T-cell (primary cell): ENCODE measurements at regions not wholly inside any gene's neighbourhood (a gene's known extent, or its start where the extent isn't known, plus 50 kb on each side); places are given as distances from the start of the nearest gene placed in this dataset.

ENCODE experiments used
- ATAC-seq, 4 experiments: fragments of 200-7000 bp in 3 of 4; fragments of 150-1000 bp in 1 of 4; cut with Tn5 transposase; replicated peaks in 1 of 4; 1 replicate in 3 of 4; 2 replicates in 1 of 4; pipeline ENCODE4 v1.10.0; 2021; ENCODE audit warnings: moderate library complexity in 3 of 4, mild to moderate bottlenecking in 2 of 4, moderate number of reproducible peaks in 1 of 4
- CTCF ChIA-PET, 2 donors: fragments of 300-600 bp; sonication (Branson Sonifier 250); formaldehyde crosslinking; loops; one replicate each; lab custom pipeline; 2022; ENCODE audit warnings: antibody characterized with exemption in 2 of 2; lab: Charles Lee
- POLR2A ChIA-PET, 2 donors: fragments of 300-600 bp; sonication (Branson Sonifier 250); formaldehyde crosslinking; loops; one replicate each; lab custom pipeline; 2022; ENCODE audit warnings: antibody characterized with exemption in 2 of 2; lab: Charles Lee
- DNase-seq, 35 experiments: peaks; one replicate each; pipeline versions ENCODE4 v3.0.0 to v3.0.0-alpha.2; 2013 to 2023
- H3K27ac ChIP-seq: one replicate; pipeline ENCODE4 v1.5.1; 2013; ENCODE audit warnings: low read length
- H3K27me3 ChIP-seq, 2 experiments: replicated peaks in 1 of 2; 1 replicate in 1 of 2; 2 replicates in 1 of 2; pipeline versions ENCODE4 v1.6.1 to v1.7.0; 2013; ENCODE audit warnings: low read length in 1 of 2, mixed read lengths in 1 of 2; ENCODE audit not compliant: control insufficient read depth in 2 of 2, insufficient read depth in 2 of 2; ENCODE audit errors: extremely low read depth in 1 of 2
- H3K36me3 ChIP-seq, 2 donors: 1 replicate in 1 of 2; 2 replicates in 1 of 2; pipeline versions ENCODE4 v1.6.1 to v1.7.0; 2013; ENCODE audit warnings: low read length in 1 of 2; ENCODE audit not compliant: control insufficient read depth in 2 of 2, insufficient read depth in 1 of 2; ENCODE audit errors: extremely low read depth in 1 of 2
- H3K4me1 ChIP-seq, 2 experiments: 1 replicate in 1 of 2; 2 replicates in 1 of 2; pipeline versions ENCODE4 v1.6.1 to v1.7.0; 2013; ENCODE audit warnings: low read length in 2 of 2, mixed read lengths in 1 of 2; ENCODE audit not compliant: insufficient read depth in 2 of 2, control insufficient read depth in 1 of 2; ENCODE audit errors: extremely low read depth in 1 of 2
- H3K4me3 ChIP-seq, 2 donors: 1 replicate in 1 of 2; 2 replicates in 1 of 2; pipeline versions ENCODE4 v1.5.1 to v1.7.0; 2013; ENCODE audit warnings: mild to moderate bottlenecking in 2 of 2, low read length in 1 of 2, moderate library complexity in 1 of 2; ENCODE audit not compliant: control insufficient read depth in 1 of 2; ENCODE audit errors: extremely low read depth in 1 of 2
- H3K9me3 ChIP-seq: 2 replicates; pipeline ENCODE4 v1.7.0; 2013
- H3K27ac Mint-ChIP-seq, 2 donors: one replicate each; pipeline ENCODE4 v1.8.0; 2020 to 2021; ENCODE audit warnings: mild to moderate bottlenecking in 2 of 2, mixed read lengths in 2 of 2
- H3K27me3 Mint-ChIP-seq, 2 donors: one replicate each; pipeline ENCODE4 v1.8.0; 2021 to 2022; ENCODE audit warnings: mixed read lengths in 2 of 2
- H3K36me3 Mint-ChIP-seq: one replicate; pipeline ENCODE4 v1.8.0; 2021; ENCODE audit warnings: mixed read lengths
- H3K4me1 Mint-ChIP-seq, 3 donors: one replicate each; pipeline ENCODE4 v1.8.0; 2020 to 2022; ENCODE audit warnings: mixed read lengths in 3 of 3, mild to moderate bottlenecking in 1 of 3
- H3K4me3 Mint-ChIP-seq, 3 donors: one replicate each; pipeline ENCODE4 v1.8.0; 2020 to 2022; ENCODE audit warnings: mild to moderate bottlenecking in 3 of 3, mixed read lengths in 3 of 3, moderate library complexity in 3 of 3
- H3K9me3 Mint-ChIP-seq, 3 donors: one replicate each; pipeline ENCODE4 v1.8.0; 2020 to 2022; ENCODE audit warnings: mixed read lengths in 3 of 3
- WGBS: methylation state at CpG from one replicate; pipeline ENCODE4 v1.1.5; 2013; ENCODE audit warnings: missing lambda C conversion rate; ENCODE audit not compliant: insufficient coverage; 5-methylcytosine and 5-hydroxymethylcytosine counted together

DNA sequence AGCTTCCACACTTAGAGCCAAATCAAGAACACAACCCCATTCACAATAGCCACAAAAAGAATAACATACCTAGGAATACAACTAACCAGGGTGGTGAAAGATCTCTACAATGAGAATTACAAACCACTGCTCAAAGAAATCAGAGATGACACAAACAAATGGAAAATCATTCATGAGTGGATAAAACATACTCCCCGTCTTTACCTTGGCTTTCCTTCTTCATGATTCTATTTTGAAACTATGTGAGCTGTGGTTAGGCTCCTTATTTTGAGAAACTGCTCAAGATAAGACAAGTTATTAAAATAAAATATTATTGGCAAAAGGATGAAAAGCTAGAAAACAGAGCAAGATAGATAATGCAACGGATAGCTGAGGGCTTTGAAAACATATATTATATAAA, 598.1 kb upstream of the FAT1 start:
- ChIA-PET POLR2A (interaction anchor here in 1 of 2 donors (0.6 kb wide), 1 partner anchor 436 kb away, joined by 5 read pairs; no protein-coding TSS in a partner anchor), CTCF (no interaction called here)
- Histone ChIP-seq H3K4me1 (no peaks in the 10 kb centered on the region), H3K9me3 (peaks cover 3% of the 10 kb centered on the region), H3K27ac (no peak overlapping the region), H3K36me3 (no peaks in the 10 kb centered on the region), H3K27me3 (peaks cover 0 to 2% of the 10 kb centered on the region in 2 experiments), H3K4me3 (no peak overlapping the region)
- WGBS: no CpG with 5 or more reads among the region's 2 CpGs
- Mint-ChIP-seq H3K4me1 (no peaks in the 10 kb centered on the region), H3K27me3 (no peaks in the 10 kb centered on the region), H3K27ac (no peak overlapping the region), H3K9me3 (peaks cover 13 to 26% (median 17%) of the 10 kb centered on the region in 3 donors), H3K4me3 (no peak overlapping the region), H3K36me3 (no peaks in the 10 kb centered on the region)
- DNase-seq (no peak), ATAC-seq (no peak)

- Histone ChIP-seq H3K27me3 (no peaks in the 10 kb centered on the region), H3K9me3 (no peaks in the 10 kb centered on the region), H3K4me1 (no peaks in the 10 kb centered on the region), H3K4me3 (no peak overlapping the region), H3K27ac (no peak overlapping the region), H3K36me3 (no peaks in the 10 kb centered on the region)
- H3K4me3 Mint-ChIP-seq: no peak overlapping the region
- 71% methylated on average over 2 of the region's 7 CpGs for WGBS
- H3K36me3 Mint-ChIP-seq: no peaks in the 10 kb centered on the region
- H3K4me1 Mint-ChIP-seq: no peaks in the 10 kb centered on the region
- CTCF ChIA-PET: no interaction called here
- H3K27ac Mint-ChIP-seq: no peak overlapping the region
- ATAC-seq (no peak), DNase-seq (no peak)
- POLR2A ChIA-PET: no interaction called here
- peaks cover 15 to 25% (median 16%) of the 10 kb centered on the region in 3 donors for H3K9me3 Mint-ChIP-seq
- H3K27me3 Mint-ChIP-seq: no peaks in the 10 kb centered on the region
Measured at GRCh38 chr4:187332141-187332540, 608.5 kb upstream of the FAT1 start.

GRCh38 chr4:187333151-187333550, 609.5 kb upstream of the FAT1 start:
- Mint-ChIP-seq H3K9me3 (peaks cover 15 to 22% (median 16%) of the 10 kb centered on the region in 3 donors), H3K27ac (no peak overlapping the region), H3K4me3 (no peak overlapping the region), H3K4me1 (no peaks in the 10 kb centered on the region), H3K36me3 (no peaks in the 10 kb centered on the region), H3K27me3 (no peaks in the 10 kb centered on the region)
- ChIA-PET POLR2A (no interaction called here), CTCF (no interaction called here)
- Histone ChIP-seq H3K9me3 (no peaks in the 10 kb centered on the region), H3K27ac (no peak overlapping the region), H3K4me3 (no peak overlapping the region), H3K27me3 (no peaks in the 10 kb centered on the region), H3K36me3 (no peaks in the 10 kb centered on the region), H3K4me1 (no peaks in the 10 kb centered on the region)
- no peak for DNase-seq
- 88% methylated on average over 3 of the region's 4 CpGs for WGBS
- no peak for ATAC-seq

- Mint-ChIP-seq H3K27me3 (no peaks in the 10 kb centered on the region), H3K36me3 (no peaks in the 10 kb centered on the region), H3K4me1 (no peaks in the 10 kb centered on the region), H3K27ac (no peak overlapping the region), H3K9me3 (peaks cover 20 to 22% (median 22%) of the 10 kb centered on the region in 3 donors), H3K4me3 (no peak overlapping the region)
- H3K9me3 ChIP-seq: peaks cover 2% of the 10 kb centered on the region
- H3K27me3 ChIP-seq: no peaks in the 10 kb centered on the region
- ATAC-seq: no peak
- DNase-seq: no peak
- POLR2A ChIA-PET: no interaction called here
- H3K27ac ChIP-seq: no peak overlapping the region
- H3K36me3 ChIP-seq: no peaks in the 10 kb centered on the region
- H3K4me3 ChIP-seq: no peak overlapping the region
- WGBS: 93% methylated on average over 4 of the region's 13 CpGs
- CTCF ChIA-PET: no interaction called here
- H3K4me1 ChIP-seq: no peaks in the 10 kb centered on the region
Measured at GRCh38 chr4:187335339-187335738, 611.7 kb upstream of the FAT1 start.

DNA sequence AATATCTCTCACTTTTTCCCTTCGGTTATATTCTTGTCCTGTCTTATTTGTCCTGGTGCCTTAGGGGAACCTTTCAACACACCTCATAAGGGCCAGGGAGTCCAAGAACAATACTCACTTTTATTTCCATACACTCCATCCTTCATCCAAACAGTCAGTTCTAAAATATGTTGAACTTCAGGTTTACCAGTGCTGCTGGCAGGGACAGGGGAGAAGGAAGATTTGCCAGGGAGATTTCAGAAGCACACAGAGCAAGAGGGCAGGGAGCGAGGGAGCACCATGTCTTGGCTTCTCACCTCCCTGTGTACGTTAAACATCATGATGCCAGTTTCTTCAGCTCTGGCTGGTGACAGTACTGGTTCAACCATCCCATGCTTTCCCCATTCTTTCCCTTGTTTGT, 631.1 kb upstream of the FAT1 start:
- Mint-ChIP-seq H3K9me3 (peaks cover 12 to 21% (median 19%) of the 10 kb centered on the region in 3 donors), H3K4me1 (no peaks in the 10 kb centered on the region), H3K4me3 (no peak overlapping the region), H3K27ac (no peak overlapping the region), H3K36me3 (no peaks in the 10 kb centered on the region), H3K27me3 (no peaks in the 10 kb centered on the region)
- H3K4me1 ChIP-seq: no peaks in the 10 kb centered on the region
- H3K36me3 ChIP-seq: no peaks in the 10 kb centered on the region
- no peak overlapping the region for H3K4me3 ChIP-seq
- no peaks in the 10 kb centered on the region for H3K9me3 ChIP-seq
- H3K27me3 ChIP-seq: no peaks in the 10 kb centered on the region
- no peak overlapping the region for H3K27ac ChIP-seq
- POLR2A ChIA-PET: no interaction called here
- 37% methylated on average over 3 of the region's 3 CpGs for WGBS
- no peak for DNase-seq
- CTCF ChIA-PET: no interaction called here
- no peak for ATAC-seq

GRCh38 chr4:187357045-187357643, 633.5 kb upstream of the FAT1 start:
- no peaks in the 10 kb centered on the region for H3K27me3 Mint-ChIP-seq
- H3K27ac ChIP-seq: no peak overlapping the region
- ATAC-seq (no peak), DNase-seq (no peak)
- WGBS: 78% methylated on average over 1 of the region's 1 CpG
- no peaks in the 10 kb centered on the region for H3K9me3 ChIP-seq
- ChIA-PET POLR2A (interaction anchor here in 1 of 2 donors (0.6 kb wide), 1 partner anchor 23 kb away, joined by 4 read pairs; no protein-coding TSS in a partner anchor), CTCF (no interaction called here)
- H3K4me1 Mint-ChIP-seq: no peaks in the 10 kb centered on the region
- no peaks in the 10 kb centered on the region for H3K27me3 ChIP-seq
- no peak overlapping the region for H3K4me3 ChIP-seq
- H3K36me3 Mint-ChIP-seq: no peaks in the 10 kb centered on the region
- no peaks in the 10 kb centered on the region for H3K36me3 ChIP-seq
- no peaks in the 10 kb centered on the region for H3K4me1 ChIP-seq
- peaks cover 12 to 16% (median 15%) of the 10 kb centered on the region in 3 donors for H3K9me3 Mint-ChIP-seq
- H3K4me3 Mint-ChIP-seq: no peak overlapping the region
- H3K27ac Mint-ChIP-seq: no peak overlapping the region
